ENCODE measurements at regions not wholly inside any gene's neighbourhood (a gene's known extent, or its start where the extent isn't known, plus 50 kb on each side); places are given as distances from the start of the nearest gene placed in this dataset.

- TF ChIP-seq, protein P1, sequence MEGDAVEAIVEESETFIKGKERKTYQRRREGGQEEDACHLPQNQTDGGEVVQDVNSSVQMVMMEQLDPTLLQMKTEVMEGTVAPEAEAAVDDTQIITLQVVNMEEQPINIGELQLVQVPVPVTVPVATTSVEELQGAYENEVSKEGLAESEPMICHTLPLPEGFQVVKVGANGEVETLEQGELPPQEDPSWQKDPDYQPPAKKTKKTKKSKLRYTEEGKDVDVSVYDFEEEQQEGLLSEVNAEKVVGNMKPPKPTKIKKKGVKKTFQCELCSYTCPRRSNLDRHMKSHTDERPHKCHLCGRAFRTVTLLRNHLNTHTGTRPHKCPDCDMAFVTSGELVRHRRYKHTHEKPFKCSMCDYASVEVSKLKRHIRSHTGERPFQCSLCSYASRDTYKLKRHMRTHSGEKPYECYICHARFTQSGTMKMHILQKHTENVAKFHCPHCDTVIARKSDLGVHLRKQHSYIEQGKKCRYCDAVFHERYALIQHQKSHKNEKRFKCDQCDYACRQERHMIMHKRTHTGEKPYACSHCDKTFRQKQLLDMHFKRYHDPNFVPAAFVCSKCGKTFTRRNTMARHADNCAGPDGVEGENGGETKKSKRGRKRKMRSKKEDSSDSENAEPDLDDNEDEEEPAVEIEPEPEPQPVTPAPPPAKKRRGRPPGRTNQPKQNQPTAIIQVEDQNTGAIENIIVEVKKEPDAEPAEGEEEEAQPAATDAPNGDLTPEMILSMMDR (IDR thresholded peaks at IDR 0.05) = no peak
- TF ChIP-seq, protein P2, sequence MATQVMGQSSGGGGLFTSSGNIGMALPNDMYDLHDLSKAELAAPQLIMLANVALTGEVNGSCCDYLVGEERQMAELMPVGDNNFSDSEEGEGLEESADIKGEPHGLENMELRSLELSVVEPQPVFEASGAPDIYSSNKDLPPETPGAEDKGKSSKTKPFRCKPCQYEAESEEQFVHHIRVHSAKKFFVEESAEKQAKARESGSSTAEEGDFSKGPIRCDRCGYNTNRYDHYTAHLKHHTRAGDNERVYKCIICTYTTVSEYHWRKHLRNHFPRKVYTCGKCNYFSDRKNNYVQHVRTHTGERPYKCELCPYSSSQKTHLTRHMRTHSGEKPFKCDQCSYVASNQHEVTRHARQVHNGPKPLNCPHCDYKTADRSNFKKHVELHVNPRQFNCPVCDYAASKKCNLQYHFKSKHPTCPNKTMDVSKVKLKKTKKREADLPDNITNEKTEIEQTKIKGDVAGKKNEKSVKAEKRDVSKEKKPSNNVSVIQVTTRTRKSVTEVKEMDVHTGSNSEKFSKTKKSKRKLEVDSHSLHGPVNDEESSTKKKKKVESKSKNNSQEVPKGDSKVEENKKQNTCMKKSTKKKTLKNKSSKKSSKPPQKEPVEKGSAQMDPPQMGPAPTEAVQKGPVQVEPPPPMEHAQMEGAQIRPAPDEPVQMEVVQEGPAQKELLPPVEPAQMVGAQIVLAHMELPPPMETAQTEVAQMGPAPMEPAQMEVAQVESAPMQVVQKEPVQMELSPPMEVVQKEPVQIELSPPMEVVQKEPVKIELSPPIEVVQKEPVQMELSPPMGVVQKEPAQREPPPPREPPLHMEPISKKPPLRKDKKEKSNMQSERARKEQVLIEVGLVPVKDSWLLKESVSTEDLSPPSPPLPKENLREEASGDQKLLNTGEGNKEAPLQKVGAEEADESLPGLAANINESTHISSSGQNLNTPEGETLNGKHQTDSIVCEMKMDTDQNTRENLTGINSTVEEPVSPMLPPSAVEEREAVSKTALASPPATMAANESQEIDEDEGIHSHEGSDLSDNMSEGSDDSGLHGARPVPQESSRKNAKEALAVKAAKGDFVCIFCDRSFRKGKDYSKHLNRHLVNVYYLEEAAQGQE (IDR thresholded peaks at IDR 0.05) = no peak
- TF ChIP-seq NFE2L2 (conservative IDR thresholded peaks at IDR 0.05; ENCODE audit: low read length) = no peak
- no peak for TF ChIP-seq POLR2AphosphoS2 (conservative IDR thresholded peaks at IDR 0.05; ENCODE audit: low read length)
- no peak for TF ChIP-seq RFX5 (IDR thresholded peaks at IDR 0.05)
- TF ChIP-seq CBX2 (IDR thresholded peaks at IDR 0.05; ENCODE audit: borderline replicate concordance, low read depth) = no peak
- TF ChIP-seq POLR2A (IDR thresholded peaks at IDR 0.05; ENCODE audit: low read length) = no peak
- TF ChIP-seq EHMT2 (IDR thresholded peaks at IDR 0.05; ENCODE audit: low read depth) = no peak
- no peak for TF ChIP-seq KDM1A (IDR thresholded peaks at IDR 0.05; ENCODE audit: low read depth)
- no peak for TF ChIP-seq EP300 (IDR thresholded peaks at IDR 0.05)
Measured at GRCh38 chr1:115900856-115901255, 59.9 kb upstream of the NHLH2 start.
